Epithelial cell of esophagus (primary cell): ENCODE measurements at regions not wholly inside any gene's neighbourhood (a gene's known extent, or its start where the extent isn't known, plus 50 kb on each side); places are given as distances from the start of the nearest gene placed in this dataset.
"Not testable (repeated sequence)": the region's sequence is repeated elsewhere in the genome, so short reads cannot be mapped to it uniquely, and the experiment has no call there.

Experiments
- DNase-seq: peaks from one replicate; pipeline ENCODE4 v3.0.0; 2010; ENCODE audit warnings: low read depth
- H3K4me3 ChIP-seq: 2 replicates; pipeline ENCODE4 v1.5.1; 2011; ENCODE audit warnings: mild to moderate bottlenecking, low read length, control low read depth
- CTCF ChIP-seq: IDR thresholded peaks from 2 replicates; pipeline ENCODE4 v1.5.1; 2011; ENCODE audit warnings: low read depth, mild to moderate bottlenecking, low read length, control low read depth, inconsistent platforms; ENCODE audit not compliant: insufficient read depth; ENCODE audit errors: missing control alignments

GRCh38 chr5:117533792-117534191, 959.2 kb upstream of the SEMA6A start:
- DNase-seq = no peak
- TF ChIP-seq CTCF = no peak
- no peak overlapping the region for H3K4me3 ChIP-seq

- DNase-seq, H3K4me3 ChIP-seq: not testable (repeated sequence)
Measured at GRCh38 chr5:117533051-117533670, 958.5 kb upstream of the SEMA6A start.

GRCh38 chr5:117519957-117520500, 945.4 kb upstream of the SEMA6A start:
- no peak overlapping the region for H3K4me3 ChIP-seq
- DNase-seq = no peak
- TF ChIP-seq CTCF = no peak

GRCh38 chr5:117504305-117504704, 929.7 kb upstream of the SEMA6A start:
- no peak for TF ChIP-seq CTCF
- DNase-seq = no peak
- H3K4me3 ChIP-seq = no peak overlapping the region

GRCh38 chr5:117497601-117498000, 923.0 kb upstream of the SEMA6A start:
- no peak for TF ChIP-seq CTCF
- no peak for DNase-seq

GRCh38 chr5:117496801-117497200, 922.2 kb upstream of the SEMA6A start:
- TF ChIP-seq CTCF = no peak
- no peak overlapping the region for H3K4me3 ChIP-seq
- no peak for DNase-seq

More at GRCh38 chr5:117497601-117498000, 923.0 kb upstream of the SEMA6A start:
- no peak overlapping the region for H3K4me3 ChIP-seq

GRCh38 chr5:117494188-117494587, 919.6 kb upstream of the SEMA6A start:
- no peak overlapping the region for H3K4me3 ChIP-seq
- TF ChIP-seq CTCF = no peak
- no peak for DNase-seq
